NCI-H146 treated with DMSO at 0.1 percent for 48 hours (cell line): ENCODE measurements at regions not wholly inside any gene's neighbourhood (a gene's known extent, or its start where the extent isn't known, plus 50 kb on each side); places are given as distances from the start of the nearest gene placed in this dataset.
A peak's percentile ranks its signal among the peaks of the same experiment; 100 is the strongest.
"Not testable (repeated sequence)": the region's sequence is repeated elsewhere in the genome, so short reads cannot be mapped to it uniquely, and the experiment has no call there.

Experiments used
- DNase-seq: peaks from one replicate; lab custom pipeline; 2025; ENCODE audit not compliant: unreplicated experiment; lab: John Stamatoyannopoulos, UW

GRCh38 chr6:97347111-97347510 lies 64.1 kb upstream of the MMS22L start:
- DNase-seq = no peak

- DNase-seq = no peak
These were observed 78.3 kb upstream of the MMS22L start for GRCh38 chr6:97361286-97361685.

- no peak for DNase-seq
These were observed 81.3 kb upstream of the MMS22L start for GRCh38 chr6:97364327-97364726.

GRCh38 chr6:97382071-97382470 lies 99.1 kb upstream of the MMS22L start:
- not testable (repeated sequence) for DNase-seq

GRCh38 chr6:97392735-97393134 lies 109.7 kb upstream of the MMS22L start:
- no peak for DNase-seq

GRCh38 chr6:97394160-97394748 lies 111.2 kb upstream of the MMS22L start:
- DNase-seq = peak; percentile 41

- DNase-seq = no peak
These were observed 113.9 kb upstream of the MMS22L start for GRCh38 chr6:97396880-97397279.

- DNase-seq = no peak
These were observed 116.2 kb upstream of the MMS22L start for GRCh38 chr6:97399208-97399607.

- DNase-seq = no peak
These were observed 118.5 kb upstream of the MMS22L start for GRCh38 chr6:97401533-97401932.

GRCh38 chr6:97405818-97406409 lies 122.9 kb upstream of the MMS22L start:
- peak; percentile 14 for DNase-seq

GRCh38 chr6:97406633-97407032 lies 123.6 kb upstream of the MMS22L start:
- no peak for DNase-seq

GRCh38 chr6:97411610-97412009 lies 128.6 kb upstream of the MMS22L start:
- DNase-seq = no peak

GRCh38 chr6:97412511-97412910 lies 129.5 kb upstream of the MMS22L start:
- DNase-seq = no peak

GRCh38 chr6:97422171-97422570 lies 139.2 kb upstream of the MMS22L start:
- DNase-seq = no peak

GRCh38 chr6:97423190-97423589 lies 140.2 kb upstream of the MMS22L start:
- DNase-seq = no peak

- DNase-seq = no peak
These were observed 144.6 kb upstream of the MMS22L start for GRCh38 chr6:97427648-97428047.

- DNase-seq = no peak
These were observed 154.1 kb upstream of the MMS22L start for GRCh38 chr6:97437087-97437486.

- DNase-seq = no peak
These were observed 155.1 kb upstream of the MMS22L start for GRCh38 chr6:97438011-97438671.

- DNase-seq = peak; percentile 90
These were observed 157.7 kb upstream of the MMS22L start for GRCh38 chr6:97440590-97441176.

GRCh38 chr6:97443408-97444080 lies 160.5 kb upstream of the MMS22L start:
- DNase-seq = no peak

- DNase-seq = no peak
These were observed 162.4 kb upstream of the MMS22L start for GRCh38 chr6:97445407-97445806.
